ENCODE measurements at regions not wholly inside any gene's neighbourhood (a gene's known extent, or its start where the extent isn't known, plus 50 kb on each side); places are given as distances from the start of the nearest gene placed in this dataset.

GRCh38 chr20:7650086-7650879, 290.0 kb downstream of the HAO1 start:
- Mint-ChIP-seq H3K27ac (no peak overlapping the region), H3K4me1 (no peaks in the 10 kb centered on the region), H3K27me3 (ENCODE audit: low read depth in 2 of 2) (no peaks in the 10 kb centered on the region), H3K9me3 (peaks cover 3 to 5% of the 10 kb centered on the region in 2 donors), H3K36me3 (no peaks in the 10 kb centered on the region), H3K4me3 (no peak overlapping the region)
- Histone ChIP-seq H3K27me3 (ENCODE audit: control insufficient read depth, insufficient read depth, low read length) (no peaks in the 10 kb centered on the region), H3K9me3 (ENCODE audit: control insufficient read depth, insufficient read depth, low read length) (peaks cover 10% of the 10 kb centered on the region), H3K36me3 (ENCODE audit: control insufficient read depth, insufficient read depth, low read length) (no peaks in the 10 kb centered on the region), H3K27ac (ENCODE audit: low read length) (no peak overlapping the region), H3K4me1 (ENCODE audit: control insufficient read depth, insufficient read depth, low read length) (no peaks in the 10 kb centered on the region), H3K4me3 (ENCODE audit: low read length) (no peak overlapping the region)
- WGBS (ENCODE audit: insufficient coverage) = 72% methylated on average over 5 of the region's 6 CpGs
- no peak for DNase-seq
- intact Hi-C loops (cut with micrococcal nuclease) = no loop called here
- TF ChIP-seq, protein P1, sequence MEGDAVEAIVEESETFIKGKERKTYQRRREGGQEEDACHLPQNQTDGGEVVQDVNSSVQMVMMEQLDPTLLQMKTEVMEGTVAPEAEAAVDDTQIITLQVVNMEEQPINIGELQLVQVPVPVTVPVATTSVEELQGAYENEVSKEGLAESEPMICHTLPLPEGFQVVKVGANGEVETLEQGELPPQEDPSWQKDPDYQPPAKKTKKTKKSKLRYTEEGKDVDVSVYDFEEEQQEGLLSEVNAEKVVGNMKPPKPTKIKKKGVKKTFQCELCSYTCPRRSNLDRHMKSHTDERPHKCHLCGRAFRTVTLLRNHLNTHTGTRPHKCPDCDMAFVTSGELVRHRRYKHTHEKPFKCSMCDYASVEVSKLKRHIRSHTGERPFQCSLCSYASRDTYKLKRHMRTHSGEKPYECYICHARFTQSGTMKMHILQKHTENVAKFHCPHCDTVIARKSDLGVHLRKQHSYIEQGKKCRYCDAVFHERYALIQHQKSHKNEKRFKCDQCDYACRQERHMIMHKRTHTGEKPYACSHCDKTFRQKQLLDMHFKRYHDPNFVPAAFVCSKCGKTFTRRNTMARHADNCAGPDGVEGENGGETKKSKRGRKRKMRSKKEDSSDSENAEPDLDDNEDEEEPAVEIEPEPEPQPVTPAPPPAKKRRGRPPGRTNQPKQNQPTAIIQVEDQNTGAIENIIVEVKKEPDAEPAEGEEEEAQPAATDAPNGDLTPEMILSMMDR (IDR thresholded peaks at IDR 0.05) = no peak
- no peak for ATAC-seq

- no peaks in the 10 kb centered on the region for H3K4me1 Mint-ChIP-seq
- no peaks in the 10 kb centered on the region for H3K9me3 ChIP-seq (ENCODE audit: control insufficient read depth, insufficient read depth, low read length)
- H3K27ac Mint-ChIP-seq = no peak overlapping the region
- H3K27me3 Mint-ChIP-seq (ENCODE audit: low read depth in 2 of 2) = no peaks in the 10 kb centered on the region
- no peaks in the 10 kb centered on the region for H3K36me3 ChIP-seq (ENCODE audit: control insufficient read depth, insufficient read depth, low read length)
- TF ChIP-seq, protein P1 (IDR thresholded peaks at IDR 0.05) = no peak
- no peak for DNase-seq
- no peak overlapping the region for H3K27ac ChIP-seq (ENCODE audit: low read length)
- ATAC-seq = no peak
- intact Hi-C loops (cut with micrococcal nuclease) = no loop called here
- H3K4me3 Mint-ChIP-seq = no peak overlapping the region
- no peaks in the 10 kb centered on the region for H3K36me3 Mint-ChIP-seq
- H3K27me3 ChIP-seq (ENCODE audit: control insufficient read depth, insufficient read depth, low read length) = no peaks in the 10 kb centered on the region
- H3K4me1 ChIP-seq (ENCODE audit: control insufficient read depth, insufficient read depth, low read length) = no peaks in the 10 kb centered on the region
- no peak overlapping the region for H3K4me3 ChIP-seq (ENCODE audit: low read length)
- peaks cover 3 to 6% of the 10 kb centered on the region in 2 donors for H3K9me3 Mint-ChIP-seq
These were observed 286.0 kb downstream of the HAO1 start for GRCh38 chr20:7654231-7654630.

DNA sequence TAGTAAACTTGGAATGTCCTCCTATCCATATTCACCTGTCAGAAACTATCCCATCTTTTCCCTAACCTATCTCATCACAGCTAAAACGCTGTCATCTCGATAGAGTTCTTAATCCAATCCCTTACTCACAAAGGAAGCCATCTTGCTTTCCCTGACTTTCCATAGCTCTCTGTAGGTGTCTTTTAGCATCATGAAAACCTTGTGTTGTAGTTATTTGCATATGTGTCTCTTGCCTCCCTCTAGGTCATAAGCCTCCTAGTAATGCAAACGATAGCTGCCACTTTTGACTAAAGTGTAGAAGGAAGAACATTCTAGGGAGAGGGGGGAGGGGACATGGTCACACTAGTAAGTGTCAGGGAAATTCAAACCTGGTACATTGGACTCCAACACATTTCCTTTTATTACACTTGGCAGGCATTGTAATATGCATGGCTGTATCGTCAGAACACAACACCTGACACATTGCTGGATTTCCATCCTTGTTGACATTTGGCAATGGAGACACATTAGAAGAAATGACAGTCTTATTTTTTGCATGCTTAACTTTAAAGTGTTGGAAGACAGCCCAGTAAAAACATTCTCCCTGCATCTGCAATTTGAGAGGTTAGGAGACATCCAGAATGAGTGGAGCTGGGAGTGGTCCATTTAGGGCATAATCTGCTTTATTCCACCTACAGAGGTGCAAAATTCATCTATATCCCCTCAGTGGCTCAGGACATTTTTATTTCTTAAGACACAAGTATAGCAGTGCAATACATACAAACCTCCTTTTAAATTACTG, 283.4 kb downstream of the HAO1 start:
- ATAC-seq (no peak), DNase-seq (no peak)
- Histone ChIP-seq H3K4me3 (ENCODE audit: low read length) (no peak overlapping the region), H3K27ac (ENCODE audit: low read length) (no peak overlapping the region), H3K36me3 (ENCODE audit: control insufficient read depth, insufficient read depth, low read length) (no peaks in the 10 kb centered on the region), H3K9me3 (ENCODE audit: control insufficient read depth, insufficient read depth, low read length) (no peaks in the 10 kb centered on the region), H3K4me1 (ENCODE audit: control insufficient read depth, insufficient read depth, low read length) (no peaks in the 10 kb centered on the region), H3K27me3 (ENCODE audit: control insufficient read depth, insufficient read depth, low read length) (no peaks in the 10 kb centered on the region)
- Mint-ChIP-seq H3K27me3 (ENCODE audit: low read depth in 2 of 2) (no peaks in the 10 kb centered on the region), H3K27ac (no peak overlapping the region), H3K9me3 (peaks cover 3 to 7% of the 10 kb centered on the region in 2 donors), H3K4me1 (no peaks in the 10 kb centered on the region), H3K4me3 (no peak overlapping the region), H3K36me3 (no peaks in the 10 kb centered on the region)
- intact Hi-C loops (cut with micrococcal nuclease) = no loop called here
- 94% methylated on average over 4 of the region's 4 CpGs for WGBS (ENCODE audit: insufficient coverage)
- TF ChIP-seq, protein P1 (IDR thresholded peaks at IDR 0.05) = no peak

All from natural killer cell (primary cell).